GM19468 (cell line): ENCODE measurements at regions not wholly inside any gene's neighbourhood (a gene's known extent, or its start where the extent isn't known, plus 50 kb on each side); places are given as distances from the start of the nearest gene placed in this dataset.
A peak's percentile ranks its signal among the peaks of the same experiment; 100 is the strongest.
"Not testable (repeated sequence)": the region's sequence is repeated elsewhere in the genome, so short reads cannot be mapped to it uniquely, and the experiment has no call there.

Source experiments
- ATAC-seq: cut with Tn5 transposase; IDR thresholded peaks from one replicate; pipeline ENCODE4 v1.9.1; 2021; ENCODE audit warnings: mild to moderate bottlenecking, moderate library complexity, moderate number of reproducible peaks; ENCODE audit not compliant: unreplicated experiment; ENCODE audit errors: extremely low read depth

DNA sequence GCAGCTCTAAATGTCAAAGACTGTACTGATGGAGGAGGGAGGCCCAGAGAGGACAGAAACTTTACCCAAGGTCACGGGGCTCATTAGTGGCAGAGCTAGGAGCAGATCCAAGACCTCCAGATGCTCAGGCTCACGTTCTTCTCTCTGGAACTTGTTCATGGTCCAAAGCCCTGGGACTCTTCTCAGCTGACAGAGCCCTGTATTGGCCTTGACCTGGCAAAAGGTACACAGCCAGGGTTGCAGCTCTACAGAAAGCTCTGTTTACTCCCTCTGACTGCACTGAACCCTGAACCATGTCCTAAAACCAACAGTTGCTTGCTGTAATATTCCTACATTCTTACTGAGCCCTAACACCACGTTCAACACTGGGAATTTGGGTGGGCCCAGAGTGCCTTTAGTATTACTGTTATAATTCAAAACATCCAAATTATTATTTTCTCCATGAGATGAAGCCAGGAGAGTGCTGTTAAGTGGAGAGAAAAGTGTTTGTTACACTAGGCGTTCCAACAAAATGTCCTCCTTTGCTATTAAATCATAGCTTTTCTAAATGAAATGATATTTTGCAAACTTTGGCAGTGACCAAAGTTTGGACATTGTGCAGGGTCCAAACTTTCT, 602.4 kb upstream of the CLINT1 start:
- ATAC-seq = no peak

DNA sequence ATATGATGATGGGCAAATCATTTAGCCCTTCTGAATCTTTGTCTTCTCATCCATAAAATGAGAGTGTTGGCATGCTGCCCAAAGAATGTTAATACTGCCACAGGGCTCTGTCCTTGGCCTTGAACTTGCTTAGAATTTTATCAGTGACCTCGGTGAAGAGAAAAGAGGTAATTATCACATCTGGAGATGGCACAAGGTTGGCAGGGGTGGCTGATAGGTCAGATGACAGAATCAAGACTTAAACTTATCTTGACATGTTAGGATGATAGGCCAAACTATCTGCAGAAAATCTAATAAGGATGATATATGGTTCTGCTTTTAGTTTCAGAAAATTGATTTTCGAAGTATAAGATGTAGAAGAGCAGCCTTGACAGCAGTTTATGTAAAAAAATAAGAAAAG, 599.1 kb upstream of the CLINT1 start:
- no peak for ATAC-seq

DNA sequence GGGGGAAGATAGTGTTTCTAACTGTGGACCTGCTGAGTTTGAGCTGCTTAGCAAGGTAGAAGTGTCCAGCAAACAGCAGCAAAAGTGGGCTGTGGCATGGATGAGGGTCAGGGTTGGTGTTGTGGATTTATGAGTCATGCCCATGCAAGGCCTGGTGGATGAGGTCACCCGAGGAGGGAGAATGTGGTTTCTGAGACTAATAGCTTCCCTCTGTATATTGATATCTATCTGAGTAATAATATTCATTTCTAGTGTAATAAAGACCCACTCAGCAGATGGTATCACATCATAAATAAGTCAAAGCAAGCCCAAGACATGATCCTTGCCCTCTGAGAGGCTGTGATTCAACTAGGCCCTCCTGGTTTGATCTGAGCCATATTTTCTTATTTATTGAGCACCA, 597.8 kb upstream of the CLINT1 start:
- ATAC-seq = no peak

DNA sequence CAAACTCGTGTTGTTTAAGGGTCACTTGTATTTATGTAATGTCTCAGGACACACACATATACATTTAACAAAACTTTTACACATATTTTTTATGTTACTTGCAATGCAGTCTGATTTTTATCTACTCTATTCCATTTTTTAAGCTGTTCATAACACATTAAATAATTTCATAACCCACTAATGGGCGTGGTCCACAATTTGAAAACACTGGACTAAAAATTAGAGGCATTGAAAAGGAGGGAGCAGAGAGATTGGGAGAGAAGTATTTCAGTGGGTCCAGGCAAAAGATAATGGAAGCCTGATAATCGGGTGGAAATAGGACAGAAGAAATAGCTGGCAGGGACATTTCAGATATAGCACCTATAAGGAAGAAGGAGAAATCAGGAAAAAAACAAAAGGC, 597.3 kb upstream of the CLINT1 start:
- no peak for ATAC-seq

DNA sequence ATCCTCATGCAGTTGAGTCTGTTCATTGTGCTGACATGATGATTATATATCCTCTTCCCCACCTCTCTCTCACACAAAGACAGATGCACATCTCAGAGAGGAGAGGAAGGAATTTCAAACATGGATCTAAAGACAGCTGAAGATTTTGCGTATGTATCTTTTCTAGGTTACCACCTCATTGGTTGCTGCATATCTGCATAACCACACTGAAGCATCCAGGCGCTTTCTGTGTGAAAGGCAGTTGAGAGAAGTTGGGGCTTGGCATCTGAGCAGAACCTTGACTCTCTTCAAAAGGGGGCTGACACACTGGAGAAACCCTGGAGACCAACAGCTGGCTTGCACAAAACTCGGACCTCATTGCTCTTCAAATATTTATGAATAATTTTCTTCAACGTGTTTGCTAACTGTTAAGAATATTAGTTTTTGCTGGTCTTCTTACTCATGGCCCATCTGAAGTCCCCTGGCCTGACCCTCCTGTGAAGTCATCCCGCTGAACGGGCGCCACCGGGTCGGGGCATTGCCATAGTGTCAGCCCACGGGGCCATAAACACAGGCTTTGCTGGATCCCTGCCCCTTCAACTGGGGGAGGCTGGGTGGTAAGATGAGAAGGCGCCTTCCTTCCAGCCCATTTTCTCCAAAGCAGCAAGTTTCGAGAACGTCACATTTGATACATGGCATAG, 593.2 kb upstream of the CLINT1 start:
- no peak for ATAC-seq

DNA sequence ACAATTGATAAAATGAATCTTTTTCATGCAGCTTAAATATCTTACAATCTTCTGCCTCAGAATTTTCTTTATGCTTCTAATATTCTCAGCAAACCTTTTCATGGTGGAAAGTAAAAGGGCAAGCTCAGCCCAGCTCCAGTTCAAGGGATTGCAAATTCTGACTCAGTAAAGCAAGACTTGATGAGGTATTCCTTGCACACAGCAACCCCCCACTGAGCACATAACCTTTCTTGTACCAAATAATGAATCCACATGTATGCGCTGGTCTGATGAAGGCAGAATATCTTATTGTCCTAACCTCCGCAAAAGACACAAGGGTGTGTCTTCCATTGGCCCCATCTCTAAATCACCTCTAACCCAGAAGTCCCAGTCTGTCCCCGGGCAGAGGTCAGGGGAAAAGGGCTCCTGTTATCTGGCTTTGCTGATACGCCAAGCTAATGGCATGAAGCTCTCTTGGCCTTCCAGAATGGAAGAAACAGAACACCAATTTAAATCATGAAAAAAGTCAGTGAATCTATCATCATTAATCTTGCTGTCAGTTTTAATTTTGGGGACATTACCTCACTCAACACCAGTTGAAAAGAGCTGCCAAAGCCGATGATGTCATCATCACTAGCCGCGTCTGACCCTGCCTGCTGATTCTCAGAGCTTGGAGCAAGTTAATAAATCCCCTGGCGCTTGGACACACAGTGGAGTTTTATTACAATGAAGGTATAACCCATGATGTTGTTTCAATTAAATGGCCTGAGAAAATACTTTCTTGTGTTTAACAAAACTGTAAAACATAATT, 592.5 kb upstream of the CLINT1 start:
- no peak for ATAC-seq

DNA sequence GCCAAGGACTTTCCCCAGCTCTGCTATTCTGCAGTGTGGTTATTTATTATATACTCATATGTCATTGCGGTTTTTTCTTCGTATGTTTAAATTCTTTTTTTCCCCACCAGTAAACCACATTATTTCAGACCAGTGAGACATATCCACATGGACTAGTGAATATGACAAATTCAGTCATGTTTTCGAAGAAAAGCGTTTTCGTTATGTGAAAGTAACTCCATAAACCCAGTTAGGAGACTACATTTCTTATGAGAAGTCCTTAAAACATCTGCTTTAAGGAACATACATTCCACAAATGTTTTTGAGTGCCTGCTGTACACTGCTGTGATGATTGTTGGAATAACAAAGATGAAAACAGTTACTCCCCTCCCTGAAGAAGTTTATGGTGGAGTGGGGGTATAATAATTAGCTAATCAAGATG, 591.8 kb upstream of the CLINT1 start:
- ATAC-seq = no peak

DNA sequence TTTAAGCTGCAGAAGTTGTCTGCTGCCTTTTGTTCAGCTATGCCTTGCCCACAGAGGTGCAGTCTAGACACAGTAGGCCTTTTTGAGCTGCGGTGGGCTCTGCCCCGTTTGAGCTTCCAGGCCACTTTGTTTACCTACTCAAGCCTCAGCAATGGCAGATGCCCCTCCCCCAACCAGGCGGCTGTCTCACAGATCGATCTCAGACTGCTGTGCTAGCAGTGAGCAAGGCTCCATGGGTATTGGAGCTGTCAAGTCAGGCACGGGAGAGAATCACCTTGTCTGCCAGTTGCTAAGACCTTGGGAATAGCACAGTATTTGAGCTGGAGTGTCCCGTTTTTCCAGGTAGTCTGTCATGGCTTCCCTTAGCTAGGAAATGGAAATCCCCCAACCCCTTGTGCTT, 587.8 kb upstream of the CLINT1 start:
- not testable (repeated sequence) for ATAC-seq

DNA sequence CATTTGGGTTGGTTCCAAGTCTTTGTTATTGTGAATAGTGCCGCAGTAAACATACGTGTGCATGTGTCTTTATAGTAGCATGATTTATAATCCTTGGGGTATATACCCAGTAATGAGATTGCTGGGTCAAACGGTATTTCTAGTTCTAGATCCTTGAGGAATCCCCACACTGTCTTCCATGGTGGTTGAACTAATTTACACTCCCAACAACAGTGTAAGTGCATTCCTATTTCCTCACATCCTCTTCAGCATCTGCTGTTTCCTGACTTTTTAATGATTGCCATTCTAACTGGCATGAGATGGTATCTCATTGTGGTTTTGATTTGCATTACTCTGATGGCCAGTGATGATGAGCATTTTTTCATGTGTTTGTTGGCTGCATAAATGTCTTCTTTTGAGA, 580.3 kb upstream of the CLINT1 start:
- not testable (repeated sequence) for ATAC-seq

DNA sequence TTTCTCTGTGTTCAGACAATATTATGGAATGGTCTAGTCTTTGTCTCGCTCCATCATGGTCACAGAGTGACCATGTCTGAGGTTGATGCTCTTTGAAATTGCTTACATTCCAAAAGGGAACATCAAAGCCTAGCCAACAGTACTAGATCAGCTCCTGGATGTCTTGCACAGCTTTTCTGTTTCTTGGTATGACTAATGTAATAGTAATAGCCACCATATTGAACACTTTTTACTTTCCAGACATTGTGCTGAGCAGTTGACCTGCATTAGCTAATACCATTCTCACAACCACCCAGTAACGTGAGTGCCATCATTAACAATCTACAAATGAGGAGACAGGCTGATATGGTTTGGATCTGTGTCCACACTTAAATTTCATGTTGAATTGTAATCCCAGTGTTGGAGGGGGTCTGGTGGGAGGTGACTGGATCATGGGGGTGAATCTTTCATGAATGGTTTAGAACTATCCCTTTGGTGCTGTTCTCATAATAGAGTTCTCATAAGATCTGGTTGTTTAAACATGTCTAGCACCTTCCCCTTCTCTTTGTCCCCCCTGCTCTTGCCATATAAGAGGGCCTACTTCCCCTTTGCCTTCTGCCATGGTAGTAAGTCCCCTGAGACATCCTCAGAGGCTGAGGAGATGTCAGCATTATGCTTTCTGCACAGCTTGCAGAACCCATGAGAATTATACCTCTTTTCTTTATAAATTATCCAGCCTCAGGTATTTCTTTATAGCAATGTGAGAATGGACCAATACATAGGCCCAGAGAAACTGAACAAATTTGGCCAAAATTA, 577.5 kb upstream of the CLINT1 start:
- no peak for ATAC-seq

DNA sequence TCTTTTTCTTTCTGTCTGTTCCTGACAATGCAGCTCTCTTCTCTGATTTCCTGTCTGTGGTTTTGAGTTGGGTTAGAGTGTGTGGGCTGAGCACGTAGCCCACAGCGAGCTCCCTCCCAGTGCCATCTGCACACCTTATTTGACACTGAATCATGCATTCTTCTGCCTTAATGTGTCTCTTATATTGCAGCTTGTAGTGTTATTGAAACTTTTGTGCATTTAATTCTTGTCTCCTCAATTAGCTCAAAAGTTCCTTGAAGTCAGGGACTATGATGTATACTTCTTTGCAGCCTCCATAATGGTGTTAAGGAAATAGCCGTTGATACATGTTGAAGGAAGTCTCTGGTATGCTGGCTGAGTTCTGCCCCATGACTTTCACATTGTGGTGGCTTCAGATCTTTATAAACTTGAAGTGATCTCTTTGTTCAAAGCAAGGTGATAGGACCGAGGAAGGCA, 576.2 kb upstream of the CLINT1 start:
- ATAC-seq = peak; percentile 41

DNA sequence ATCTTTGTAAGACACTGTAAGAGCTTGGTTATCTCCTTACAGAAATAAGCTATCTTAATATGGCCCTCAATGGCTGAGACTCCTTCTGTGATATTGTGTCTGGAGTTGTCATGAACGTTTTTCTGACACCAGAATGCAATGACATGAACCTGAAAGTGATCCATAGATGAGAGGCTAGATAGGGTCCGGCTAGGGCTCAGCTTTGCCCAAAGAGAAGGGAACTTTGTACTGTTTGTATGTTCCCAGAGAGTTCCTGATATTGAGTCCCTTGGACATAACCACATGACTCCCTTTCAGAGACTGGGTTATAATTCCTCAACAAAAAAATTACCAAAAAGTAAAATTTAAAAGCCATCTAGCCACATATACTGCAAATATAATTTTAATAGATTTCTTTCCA, 575.8 kb upstream of the CLINT1 start:
- no peak for ATAC-seq

DNA sequence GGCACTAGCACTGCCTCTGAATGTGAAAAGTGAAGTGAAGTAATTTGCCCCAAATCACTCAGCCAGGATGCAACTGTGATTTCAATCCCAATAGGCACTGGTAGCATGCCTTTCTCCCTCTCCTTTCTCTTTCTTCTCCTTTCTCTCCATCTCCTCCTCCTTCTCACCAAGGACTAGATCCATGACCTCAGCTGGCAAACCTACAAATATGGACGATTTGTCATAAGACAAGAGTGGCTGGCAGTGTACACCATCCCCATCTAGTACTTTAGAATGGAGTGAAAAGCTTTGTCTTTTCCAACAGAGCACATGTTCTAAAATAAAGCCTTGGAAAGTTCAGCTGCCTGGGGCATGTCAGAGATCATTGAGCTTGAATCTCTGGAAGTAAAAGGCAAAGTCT, 574.7 kb upstream of the CLINT1 start:
- ATAC-seq = no peak

DNA sequence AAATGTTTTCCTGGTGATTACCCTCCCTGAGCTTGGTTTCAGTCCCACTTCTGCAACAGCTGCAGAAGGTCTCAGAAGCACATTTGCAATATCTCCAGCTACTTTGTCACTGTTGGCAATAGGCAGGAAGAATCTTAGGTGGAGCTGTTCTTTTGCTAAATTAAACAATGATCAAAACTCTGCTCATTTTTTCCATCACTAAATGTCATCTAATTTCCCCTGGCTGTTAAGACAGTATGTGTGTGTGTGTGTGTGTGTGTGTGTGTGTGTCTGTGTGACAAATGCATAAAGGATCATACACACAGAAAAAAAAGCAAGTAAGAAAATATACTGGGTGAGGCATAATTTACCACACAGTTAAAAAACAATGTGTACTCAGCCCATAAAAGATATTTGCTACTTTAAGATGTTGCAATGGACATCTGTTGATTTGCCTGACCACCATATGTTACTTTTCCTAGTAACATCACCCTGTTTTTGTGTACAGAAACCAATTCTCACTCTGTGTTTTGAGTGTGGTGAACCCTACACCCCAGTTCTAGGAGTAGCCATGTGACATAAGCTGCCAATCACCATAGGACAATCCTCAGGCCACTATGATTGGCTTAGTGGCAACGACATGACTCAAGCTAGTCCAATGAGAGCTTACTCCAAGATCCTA, 572.6 kb upstream of the CLINT1 start:
- no peak for ATAC-seq

DNA sequence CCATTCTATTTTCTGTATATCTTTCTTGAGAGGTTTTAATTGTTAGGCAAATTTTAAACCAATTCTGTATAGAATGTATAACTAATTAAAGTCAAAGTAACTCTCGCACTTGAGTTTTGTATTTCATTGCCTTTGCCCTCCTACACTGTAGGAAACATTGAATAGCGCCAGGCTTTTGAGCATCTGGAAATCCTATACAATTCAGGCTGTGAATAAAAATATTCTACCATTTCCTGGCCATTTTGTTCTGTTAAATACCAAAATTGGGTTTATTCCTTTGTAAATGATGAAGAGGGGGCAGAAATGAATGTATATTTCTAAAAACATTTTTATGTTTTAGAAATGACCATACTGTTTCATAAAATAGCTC, 571.8 kb upstream of the CLINT1 start:
- no peak for ATAC-seq

DNA sequence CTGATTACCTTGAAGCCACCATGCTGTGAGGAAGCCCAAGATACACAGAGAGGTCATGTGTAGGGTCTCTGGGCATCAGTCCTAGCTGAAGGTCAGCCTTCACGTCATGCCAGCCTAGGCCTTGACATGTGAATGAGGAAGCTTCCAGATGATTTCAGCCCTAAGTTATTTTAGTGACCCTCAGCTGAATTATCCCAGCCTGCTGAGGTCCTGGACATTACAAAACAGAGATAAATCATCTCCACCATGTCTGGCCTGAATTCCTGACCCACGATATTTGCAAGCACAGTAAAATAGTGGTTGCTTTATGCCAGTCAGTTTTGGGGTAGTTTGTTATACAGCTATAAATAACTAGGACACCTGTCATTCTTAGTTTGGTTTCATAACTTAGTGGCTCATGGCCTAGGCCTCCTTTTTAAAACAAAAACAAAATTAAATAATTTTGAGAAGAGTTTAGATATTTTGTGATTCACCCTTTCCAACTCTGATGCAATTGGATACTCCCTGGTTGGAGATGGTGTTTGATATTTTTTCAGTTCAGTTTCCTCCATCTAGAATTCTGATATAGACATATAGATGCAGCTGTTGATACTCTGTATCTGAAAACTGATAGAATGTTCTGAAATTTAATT, 571.3 kb upstream of the CLINT1 start:
- ATAC-seq = no peak

DNA sequence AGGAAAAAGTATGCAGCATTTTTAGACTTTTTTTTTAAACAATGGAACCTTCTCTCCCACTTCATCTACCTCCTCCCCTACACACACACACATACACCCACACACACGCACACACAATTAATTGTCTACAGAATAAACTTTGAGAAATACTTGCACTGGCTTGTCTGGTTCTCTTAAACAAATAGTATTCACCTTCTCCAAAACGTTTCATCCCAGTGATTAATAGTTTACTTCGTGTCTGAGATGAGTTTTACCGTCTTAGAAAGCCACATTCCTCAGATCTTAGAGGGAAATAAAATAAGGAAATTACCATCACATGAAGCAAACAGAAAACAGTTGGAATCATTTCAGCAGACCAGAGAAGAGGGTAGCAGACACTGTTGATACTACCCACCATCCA, 570.6 kb upstream of the CLINT1 start:
- no peak for ATAC-seq

DNA sequence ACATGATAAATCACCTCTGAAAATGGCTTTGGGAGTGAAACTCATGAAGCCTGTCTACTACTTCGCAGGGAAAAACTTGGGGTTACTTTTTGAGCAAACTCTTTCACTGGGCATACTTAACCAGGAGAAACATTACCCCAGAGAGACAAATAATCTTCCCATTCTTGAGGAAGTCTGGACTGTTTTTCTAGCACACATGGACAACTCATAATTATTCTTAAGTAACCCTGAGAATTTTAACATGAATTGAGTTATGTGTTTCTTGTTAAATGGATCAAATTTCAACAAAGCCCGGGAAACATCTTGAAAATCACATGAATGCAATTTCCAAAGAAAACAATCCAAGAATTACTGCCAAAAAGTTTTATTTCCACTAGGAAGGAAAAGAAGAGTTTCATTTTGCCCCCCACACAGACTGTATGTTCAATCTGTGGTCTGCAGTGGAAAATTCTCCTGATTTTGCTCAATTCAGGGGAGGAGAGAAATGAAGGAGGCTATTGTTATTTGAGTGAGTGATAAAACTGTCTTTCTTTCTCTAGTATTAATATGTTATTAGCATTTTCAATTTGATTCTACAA, 564.8 kb upstream of the CLINT1 start:
- ATAC-seq = no peak
